GM12878 (cell line): ENCODE measurements at regions not wholly inside any gene's neighbourhood (a gene's known extent, or its start where the extent isn't known, plus 50 kb on each side); places are given as distances from the start of the nearest gene placed in this dataset.

Source experiments
- ATAC-seq: fragments of 200-7000 bp; cut with Tn5 transposase; 3 replicates; pipeline ENCODE4 v1.9.1; 2020; ENCODE audit warnings: mild to moderate bottlenecking, moderate library complexity
- BruUV-seq: library from RNA; stranded (reverse); fragments of 400-500 nt; replicated peaks from 2 replicates; lab custom pipeline; 2021; lab: Mats Ljungman, UMichigan
- CTCF ChIA-PET: fragments of 300-600 bp; sonication (Branson Sonifier 250); formaldehyde crosslinking; extraction: SDS; loops from one replicate; lab custom pipeline; 2021; ENCODE audit warnings: inconsistent platforms; lab: Yijun Ruan, JAX
- POLR2A ChIA-PET: fragments of 350-600 bp; formaldehyde crosslinking; extraction: SDS; loops from one replicate; lab custom pipeline; 2021; ENCODE audit warnings: inconsistent platforms; lab: Charles Lee
- RAD21 ChIA-PET: fragments of 300-600 bp; sonication (Branson Sonifier 250); formaldehyde crosslinking; loops from one replicate; lab custom pipeline; 2023; ENCODE audit warnings: antibody characterized with exemption; ENCODE audit not compliant: unreplicated experiment; lab: Charles Lee
- SMC1A ChIA-PET: fragments of 300-600 bp; sonication (Branson Sonifier 250); formaldehyde crosslinking; loops from one replicate; lab custom pipeline; 2023; ENCODE audit not compliant: unreplicated experiment, uncharacterized antibody; lab: Charles Lee
- DNase-seq: peaks from one replicate; pipeline ENCODE4 v3.0.0-alpha.2; 2011; ENCODE audit warnings: low read depth, low spot score
- FAIRE-seq: peaks from 3 replicates; lab custom pipeline; 2011; peaks lifted over from hg19 to GRCh38; lab: Jason Lieb, UNC
- H2AFZ ChIP-seq: 2 replicates; pipeline ENCODE4 v1.6.0; 2011; ENCODE audit warnings: low read depth, low read length, control low read depth; ENCODE audit not compliant: control insufficient read depth
- H3K27ac ChIP-seq: 2 replicates; pipeline ENCODE4 v1.5.1; 2011; ENCODE audit warnings: control low read depth; ENCODE audit not compliant: control insufficient read depth, insufficient read depth
- H3K27me3 ChIP-seq, 2 experiments: replicated peaks in 1 of 2; 2 replicates each; pipeline versions ENCODE4 v1.6.0 to v1.6.1; 2011; ENCODE audit warnings: low read length in 1 of 2; ENCODE audit not compliant: control insufficient read depth in 2 of 2, insufficient read depth in 2 of 2
- H3K36me3 ChIP-seq, 2 experiments: 2 replicates each; pipeline ENCODE4 v1.5.1; 2011; ENCODE audit warnings: low read length in 1 of 2; ENCODE audit not compliant: control insufficient read depth in 2 of 2, insufficient read depth in 2 of 2
- H3K4me1 ChIP-seq: 2 replicates; pipeline ENCODE4 v1.6.1; 2011; ENCODE audit warnings: mild to moderate bottlenecking, low read length, moderate library complexity, mixed read lengths; ENCODE audit not compliant: control insufficient read depth, insufficient read depth
- H3K4me2 ChIP-seq: 2 replicates; pipeline ENCODE4 v1.6.0; 2011; ENCODE audit warnings: control low read depth; ENCODE audit not compliant: control insufficient read depth, insufficient read depth
- H3K4me3 ChIP-seq: fragments of 200-600 bp; sonication (generic); 2 replicates; pipeline ENCODE4 v1.5.1; 2016
- H3K79me2 ChIP-seq: 2 replicates; pipeline ENCODE4 v1.6.0; 2011; ENCODE audit warnings: low read length; ENCODE audit not compliant: control insufficient read depth, insufficient read depth
- H3K9ac ChIP-seq: 2 replicates; pipeline ENCODE4 v1.8.0; 2011; ENCODE audit warnings: low read length, control low read depth, mixed read lengths; ENCODE audit not compliant: control insufficient read depth, insufficient read depth
- H3K9me3 ChIP-seq: replicated peaks from 3 replicates; pipeline ENCODE4 v1.5.1; 2011; ENCODE audit warnings: mild to moderate bottlenecking, low read length; ENCODE audit not compliant: control insufficient read depth, insufficient read depth
- H4K20me1 ChIP-seq: 2 replicates; pipeline ENCODE4 v1.6.0; 2011; ENCODE audit not compliant: control insufficient read depth, insufficient read depth
- CBFB ChIP-seq: IDR thresholded peaks from 2 replicates; pipeline ENCODE4 v1.6.1; 2016; ENCODE audit warnings: antibody characterized with exemption, low read depth
- HDGF ChIP-seq: fragments of 450-650 bp; IDR thresholded peaks from 2 replicates; pipeline ENCODE4 v1.6.1; 2016; ENCODE audit warnings: antibody characterized with exemption
- KAT2A ChIP-seq: conservative IDR thresholded peaks from 2 replicates; pipeline ENCODE4 v1.6.1; 2011; ENCODE audit warnings: low read depth, low read length; ENCODE audit not compliant: control insufficient read depth
- SMAD5 ChIP-seq: IDR thresholded peaks from 2 replicates; pipeline ENCODE4 v1.6.1; 2016; ENCODE audit warnings: antibody characterized with exemption, low read depth
- SREBF1 ChIP-seq: IDR thresholded peaks from 2 replicates; pipeline ENCODE4 v1.6.1; 2012; ENCODE audit warnings: mild to moderate bottlenecking, low read length
- STAT3 ChIP-seq: IDR thresholded peaks from 2 replicates; pipeline ENCODE4 v1.6.1; 2011; ENCODE audit warnings: low read depth, low read length, improper control_type of control experiment
- SUPT20H ChIP-seq: IDR thresholded peaks from 2 replicates; pipeline ENCODE4 v1.6.1; 2011; ENCODE audit warnings: low read depth, mild to moderate bottlenecking, low read length, moderate library complexity, borderline replicate concordance; ENCODE audit not compliant: control insufficient read depth
- TCF12 ChIP-seq: IDR thresholded peaks from 2 replicates; pipeline ENCODE4 v1.6.1; 2011; ENCODE audit warnings: low read depth, mild to moderate bottlenecking, low read length
- ZNF274 ChIP-seq: IDR thresholded peaks from one replicate; pipeline ENCODE4 v1.8.0; 2011; ENCODE audit not compliant: insufficient read length, insufficient read depth
- WGBS: methylation state at CpG from one replicate; pipeline ENCODE4 v1.1.6; 2016; ENCODE audit warnings: low lambda C conversion rate; ENCODE audit not compliant: insufficient replicate concordance, insufficient coverage; ENCODE audit errors: missing lambda C conversion rate; 5-methylcytosine and 5-hydroxymethylcytosine counted together
- in situ Hi-C: fragments of 300-500 bp; cut with MboI; formaldehyde crosslinking; loops from 9 replicates; pipeline ENCODE4 v1.14.3; 2018; ENCODE audit warnings: mixed read lengths
- intact Hi-C: fragments of 100-400 bp; cut with micrococcal nuclease; formaldehyde crosslinking; loops from one replicate; pipeline ENCODE4 v1.14.2; 2022; ENCODE audit not compliant: unreplicated experiment
- TF ChIP-seq, protein P1 (sequence below): fragments of 450-650 bp; IDR thresholded peaks from 2 replicates; pipeline ENCODE4 v1.6.1; 2016; ENCODE audit warnings: mild to moderate bottlenecking
- TF ChIP-seq, protein P2 (sequence below): fragments of 450-650 bp; formaldehyde crosslinking; IDR thresholded peaks from 2 replicates; pipeline ENCODE4 v1.4.0; 2022; ENCODE audit warnings: mild to moderate bottlenecking, moderate library complexity

DNA sequence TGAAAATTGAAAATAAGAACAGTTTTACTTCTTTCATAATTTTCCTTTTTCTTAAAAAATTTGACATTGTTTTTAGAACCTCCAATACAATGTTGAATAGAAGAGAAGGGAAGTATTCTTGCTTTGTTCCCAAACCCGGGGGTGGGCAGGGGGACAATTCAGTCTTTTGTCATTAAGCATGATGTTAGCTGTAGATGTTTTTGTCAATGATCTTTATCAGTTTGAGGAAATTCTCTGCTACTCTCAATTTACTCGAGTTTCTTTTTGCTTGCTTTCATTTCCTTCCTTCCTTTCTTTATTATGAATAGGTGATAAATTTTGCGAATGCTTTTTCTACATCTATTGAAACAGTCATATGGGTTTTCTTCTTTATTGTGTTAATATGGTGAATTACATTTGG, 183.2 kb upstream of the FRMD6 start:
- H3K36me3 ChIP-seq, result no peaks in the 10 kb centered on the region
- DNase-seq, result no peak
- FAIRE-seq, result no peak
- ChIA-PET RAD21 (no interaction called here), CTCF (no interaction called here), SMC1A (no interaction called here), POLR2A (no interaction called here)
- H3K27me3 ChIP-seq, result peaks cover 0 to 2% of the 10 kb centered on the region in 2 experiments; a peak in 1 of 4 replicates
- intact Hi-C loops (no loop called here), in situ Hi-C loops (no loop called here)
- no peak overlapping the region for H3K4me2 ChIP-seq
- ATAC-seq, result no peak
- H3K9me3 ChIP-seq, result no peaks in the 10 kb centered on the region
- WGBS, result 71% methylated on average over 3 of the region's 3 CpGs
- H2AFZ ChIP-seq, result no peak overlapping the region
- no peak overlapping the region for H3K9ac ChIP-seq
- H3K27ac ChIP-seq, result no peak overlapping the region
- no peaks in the 10 kb centered on the region for H3K79me2 ChIP-seq
- BruUV-seq, result no TSS peak
- no peaks in the 10 kb centered on the region for H4K20me1 ChIP-seq
- no peak overlapping the region for H3K4me3 ChIP-seq
- no peaks in the 10 kb centered on the region for H3K4me1 ChIP-seq
- TF ChIP-seq HDGF, result no peak
- no peak for TF ChIP-seq SREBF1
- TF ChIP-seq TCF12, result no peak
- TF ChIP-seq STAT3, result no peak
- TF ChIP-seq KAT2A, result no peak
- no peak for TF ChIP-seq SMAD5
- TF ChIP-seq, protein P1, sequence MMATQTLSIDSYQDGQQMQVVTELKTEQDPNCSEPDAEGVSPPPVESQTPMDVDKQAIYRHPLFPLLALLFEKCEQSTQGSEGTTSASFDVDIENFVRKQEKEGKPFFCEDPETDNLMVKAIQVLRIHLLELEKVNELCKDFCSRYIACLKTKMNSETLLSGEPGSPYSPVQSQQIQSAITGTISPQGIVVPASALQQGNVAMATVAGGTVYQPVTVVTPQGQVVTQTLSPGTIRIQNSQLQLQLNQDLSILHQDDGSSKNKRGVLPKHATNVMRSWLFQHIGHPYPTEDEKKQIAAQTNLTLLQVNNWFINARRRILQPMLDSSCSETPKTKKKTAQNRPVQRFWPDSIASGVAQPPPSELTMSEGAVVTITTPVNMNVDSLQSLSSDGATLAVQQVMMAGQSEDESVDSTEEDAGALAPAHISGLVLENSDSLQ, result no peak

DNA sequence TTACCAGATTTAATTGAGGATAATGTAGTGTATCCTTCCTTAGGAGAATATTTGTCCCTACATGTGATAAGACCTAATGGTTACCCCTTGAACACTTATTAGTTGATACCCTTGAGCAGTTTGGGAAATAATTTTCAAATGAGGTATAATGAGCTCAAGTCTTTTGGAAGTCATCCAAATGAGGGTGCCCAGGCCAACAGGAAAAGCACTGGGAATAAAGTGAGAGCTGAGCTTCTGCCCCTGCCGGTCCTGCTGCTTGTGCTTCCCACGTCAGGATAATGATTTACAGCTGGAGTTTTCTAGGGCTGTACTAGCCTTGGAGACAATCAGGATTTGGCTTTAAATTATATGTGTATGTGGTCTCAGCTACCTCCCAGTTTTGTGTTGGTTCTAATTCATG, 178.8 kb upstream of the FRMD6 start:
- ATAC-seq, result no peak
- no peak overlapping the region for H3K4me3 ChIP-seq
- no peak overlapping the region for H3K9ac ChIP-seq
- no peaks in the 10 kb centered on the region for H3K4me1 ChIP-seq
- no peak overlapping the region for H3K4me2 ChIP-seq
- FAIRE-seq, result no peak
- DNase-seq, result no peak
- peaks cover 0 to 2% of the 10 kb centered on the region in 2 experiments; a peak in 1 of 4 replicates for H3K27me3 ChIP-seq
- no peak overlapping the region for H2AFZ ChIP-seq
- no peaks in the 10 kb centered on the region for H4K20me1 ChIP-seq
- H3K9me3 ChIP-seq, result no peaks in the 10 kb centered on the region
- ChIA-PET POLR2A (interaction anchor here (0.6 kb wide), 1 partner anchor 31 kb away, joined by 4 read pairs; no protein-coding TSS in a partner anchor), RAD21 (no interaction called here), SMC1A (interaction anchor here (0.5 to 1.0 kb wide), 2 partner anchors 60 to 75 kb away, joined by 3 read pairs; no protein-coding TSS in a partner anchor), CTCF (no interaction called here)
- in situ Hi-C loops (no loop called here), intact Hi-C loops (no loop called here)
- WGBS, result 23% methylated on average over 2 of the region's 2 CpGs
- H3K27ac ChIP-seq, result no peak overlapping the region
- no peaks in the 10 kb centered on the region for H3K36me3 ChIP-seq
- BruUV-seq, result no TSS peak
- H3K79me2 ChIP-seq, result no peaks in the 10 kb centered on the region
- TF ChIP-seq, protein P2, sequence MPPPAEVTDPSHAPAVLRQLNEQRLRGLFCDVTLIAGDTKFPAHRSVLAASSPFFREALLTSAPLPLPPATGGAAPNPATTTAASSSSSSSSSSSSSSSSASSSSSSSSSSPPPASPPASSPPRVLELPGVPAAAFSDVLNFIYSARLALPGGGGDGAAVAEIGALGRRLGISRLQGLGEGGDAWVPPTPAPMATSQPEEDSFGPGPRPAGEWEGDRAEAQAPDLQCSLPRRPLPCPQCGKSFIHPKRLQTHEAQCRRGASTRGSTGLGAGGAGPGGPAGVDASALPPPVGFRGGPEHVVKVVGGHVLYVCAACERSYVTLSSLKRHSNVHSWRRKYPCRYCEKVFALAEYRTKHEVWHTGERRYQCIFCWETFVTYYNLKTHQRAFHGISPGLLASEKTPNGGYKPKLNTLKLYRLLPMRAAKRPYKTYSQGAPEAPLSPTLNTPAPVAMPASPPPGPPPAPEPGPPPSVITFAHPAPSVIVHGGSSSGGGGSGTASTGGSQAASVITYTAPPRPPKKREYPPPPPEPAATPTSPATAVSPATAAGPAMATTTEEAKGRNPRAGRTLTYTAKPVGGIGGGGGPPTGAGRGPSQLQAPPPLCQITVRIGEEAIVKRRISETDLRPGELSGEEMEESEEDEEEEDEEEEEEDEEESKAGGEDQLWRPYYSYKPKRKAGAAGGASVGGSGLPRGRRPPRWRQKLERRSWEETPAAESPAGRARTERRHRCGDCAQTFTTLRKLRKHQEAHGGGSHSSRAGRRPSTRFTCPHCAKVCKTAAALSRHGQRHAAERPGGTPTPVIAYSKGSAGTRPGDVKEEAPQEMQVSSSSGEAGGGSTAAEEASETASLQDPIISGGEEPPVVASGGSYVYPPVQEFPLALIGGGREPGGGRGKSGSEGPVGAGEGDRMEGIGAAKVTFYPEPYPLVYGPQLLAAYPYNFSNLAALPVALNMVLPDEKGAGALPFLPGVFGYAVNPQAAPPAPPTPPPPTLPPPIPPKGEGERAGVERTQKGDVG, result no peak
- TF ChIP-seq CBFB (no peak), SUPT20H (no peak), ZNF274 (no peak), TCF12 (no peak)
